CD14-positive monocyte (primary cell): ENCODE measurements at regions not wholly inside any gene's neighbourhood (a gene's known extent, or its start where the extent isn't known, plus 50 kb on each side); places are given as distances from the start of the nearest gene placed in this dataset.

Experiments used
- DNase-seq, 3 donors: peaks; one replicate each; pipeline ENCODE4 v3.0.0-alpha.2; 2011 to 2022
- H2AFZ ChIP-seq: 2 replicates; pipeline ENCODE4 v1.6.0; 2012; ENCODE audit warnings: mild to moderate bottlenecking, low read depth, low read length, inconsistent platforms; ENCODE audit not compliant: insufficient read depth, poor library complexity, severe bottlenecking
- H3K27ac ChIP-seq, 2 donors: 1 replicate in 1 of 2; 2 replicates in 1 of 2; pipeline ENCODE4 v1.5.1; 2012 to 2013; ENCODE audit warnings: low read length in 2 of 2, control low read depth in 1 of 2, inconsistent platforms in 1 of 2, low read depth in 1 of 2, mild to moderate bottlenecking in 1 of 2
- H3K27me3 ChIP-seq, 2 donors: one replicate each; pipeline versions ENCODE4 v1.6.0 to v1.6.1; 2011 to 2013; ENCODE audit warnings: low read length in 2 of 2; ENCODE audit not compliant: control insufficient read depth in 2 of 2, insufficient read depth in 2 of 2
- H3K36me3 ChIP-seq, 2 donors: replicated peaks in 1 of 2; 1 replicate in 1 of 2; 2 replicates in 1 of 2; pipeline versions ENCODE4 v1.5.1 to v1.6.1; 2012 to 2013; ENCODE audit warnings: low read length in 2 of 2, control low read depth in 1 of 2, inconsistent platforms in 1 of 2, mild to moderate bottlenecking in 1 of 2; ENCODE audit not compliant: insufficient read depth in 2 of 2, control insufficient read depth in 1 of 2
- H3K4me1 ChIP-seq, 2 donors: 1 replicate in 1 of 2; 2 replicates in 1 of 2; pipeline versions ENCODE4 v1.5.1 to v1.6.1; 2012 to 2013; ENCODE audit warnings: low read length in 2 of 2, control low read depth in 1 of 2, inconsistent platforms in 1 of 2, mild to moderate bottlenecking in 1 of 2, moderate library complexity in 1 of 2; ENCODE audit not compliant: insufficient read depth in 2 of 2, control insufficient read depth in 1 of 2
- H3K4me2 ChIP-seq: replicated peaks from 2 replicates; pipeline ENCODE3; 2012; ENCODE audit warnings: low read length, moderate library complexity, mild to moderate bottlenecking; ENCODE audit not compliant: poor library complexity, severe bottlenecking; ENCODE audit errors: extremely low read depth
- H3K4me3 ChIP-seq, 3 experiments: fragments of 200-600 bp in 1 of 3; sonication (generic) in 1 of 3; replicated peaks in 1 of 3; 1 replicate in 2 of 3; 2 replicates in 1 of 3; pipeline ENCODE4 v1.5.1; 2011 to 2013; ENCODE audit warnings: low read length in 3 of 3, mild to moderate bottlenecking in 3 of 3, control low read depth in 2 of 3, low read depth in 2 of 3, inconsistent platforms in 1 of 3, moderate library complexity in 1 of 3
- H3K79me2 ChIP-seq: 2 replicates; pipeline ENCODE4 v1.6.0; 2012; ENCODE audit warnings: mild to moderate bottlenecking, control low read depth, inconsistent platforms, low read length, moderate library complexity; ENCODE audit not compliant: insufficient read depth
- H3K9ac ChIP-seq: 2 replicates; pipeline ENCODE4 v1.6.0; 2017; ENCODE audit warnings: low read length, mild to moderate bottlenecking; ENCODE audit not compliant: insufficient read depth, poor library complexity, severe bottlenecking
- H3K9me3 ChIP-seq, 2 donors: replicated peaks in 1 of 2; 1 replicate in 1 of 2; 2 replicates in 1 of 2; pipeline versions ENCODE4 v1.5.1 to v1.6.1; 2012 to 2013; ENCODE audit warnings: low read length in 2 of 2, control low read depth in 1 of 2; ENCODE audit not compliant: control insufficient read depth in 1 of 2, insufficient read depth in 1 of 2
- H4K20me1 ChIP-seq: 2 replicates; pipeline ENCODE4 v1.6.0; 2012; ENCODE audit warnings: mild to moderate bottlenecking, low read length, control low read depth, moderate library complexity; ENCODE audit not compliant: insufficient read depth
- H3K27ac Mint-ChIP-seq, 7 donors: one replicate each; pipeline ENCODE4 v1.8.0; 2020; ENCODE audit warnings: mild to moderate bottlenecking in 7 of 7, mixed read lengths in 7 of 7, moderate library complexity in 6 of 7, inconsistent platforms in 2 of 7
- H3K27me3 Mint-ChIP-seq, 3 donors: one replicate each; pipeline ENCODE4 v1.8.0; 2021 to 2022; ENCODE audit warnings: low read depth in 3 of 3, mild to moderate bottlenecking in 3 of 3, mixed read lengths in 3 of 3, moderate library complexity in 3 of 3, inconsistent platforms in 1 of 3
- H3K36me3 Mint-ChIP-seq, 2 donors: one replicate each; pipeline ENCODE4 v1.8.0; 2020; ENCODE audit warnings: mixed read lengths in 2 of 2, inconsistent platforms in 1 of 2, mild to moderate bottlenecking in 1 of 2
- H3K4me1 Mint-ChIP-seq: one replicate; pipeline ENCODE4 v1.8.0; 2020; ENCODE audit warnings: mild to moderate bottlenecking, mixed read lengths
- H3K4me3 Mint-ChIP-seq, 2 donors: one replicate each; pipeline ENCODE4 v1.8.0; 2020; ENCODE audit warnings: mild to moderate bottlenecking in 2 of 2, mixed read lengths in 2 of 2, moderate library complexity in 1 of 2
- H3K9me3 Mint-ChIP-seq, 7 donors: one replicate each; pipeline ENCODE4 v1.8.0; 2020 to 2022; ENCODE audit warnings: mixed read lengths in 7 of 7, mild to moderate bottlenecking in 6 of 7, moderate library complexity in 6 of 7, inconsistent platforms in 2 of 7
- CTCF ChIP-seq: fragments of 200-600 bp; IDR thresholded peaks from one replicate; pipeline ENCODE4 v1.8.0; 2022; ENCODE audit warnings: antibody characterized with exemption, mild to moderate bottlenecking
- WGBS: methylation state at CpG from one replicate; pipeline ENCODE4 v1.1.5; 2013; ENCODE audit warnings: missing lambda C conversion rate; ENCODE audit not compliant: insufficient coverage; 5-methylcytosine and 5-hydroxymethylcytosine counted together
- intact Hi-C, 2 donors: fragments of 100-400 bp; cut with micrococcal nuclease; formaldehyde crosslinking; loops; one replicate each; pipeline versions ENCODE4 v1.15.0 to v1.15.1; 2023

- peaks cover 0 to 15% (median 5%) of the 10 kb centered on the region in 7 donors for H3K9me3 Mint-ChIP-seq
- Histone ChIP-seq H3K36me3 (no peaks in the 10 kb centered on the region), H4K20me1 (no peaks in the 10 kb centered on the region), H3K9me3 (peaks cover 0 to 4% of the 10 kb centered on the region in 2 donors), H3K27me3 (no peaks in the 10 kb centered on the region), H3K4me3 (no peak overlapping the region), H3K4me2 (no peak overlapping the region), H3K4me1 (no peaks in the 10 kb centered on the region), H3K27ac (no peak overlapping the region), H3K9ac (no peak overlapping the region), H2AFZ (no peak overlapping the region), H3K79me2 (no peaks in the 10 kb centered on the region)
- H3K36me3 Mint-ChIP-seq, result no peaks in the 10 kb centered on the region
- no peak for DNase-seq
- H3K27ac Mint-ChIP-seq, result no peak overlapping the region
- intact Hi-C loops, result no loop called here
- H3K4me1 Mint-ChIP-seq, result no peaks in the 10 kb centered on the region
- H3K4me3 Mint-ChIP-seq, result no peak overlapping the region
- no peak for TF ChIP-seq CTCF
- H3K27me3 Mint-ChIP-seq, result no peaks in the 10 kb centered on the region
Measured at GRCh38 chr2:53567073-53567472, 200.5 kb upstream of the CHAC2 start.

- DNase-seq, result no peak
- no peak overlapping the region for H3K4me3 ChIP-seq
- peaks cover 0 to 7% of the 10 kb centered on the region in 2 donors for H3K9me3 ChIP-seq
- Mint-ChIP-seq H3K27ac (no peak overlapping the region), H3K9me3 (peaks cover 0 to 11% (median 5%) of the 10 kb centered on the region in 7 donors), H3K27me3 (peaks cover 0 to 2% (median 0%) of the 10 kb centered on the region in 3 donors), H3K4me3 (no peak overlapping the region), H3K4me1 (no peaks in the 10 kb centered on the region), H3K36me3 (no peaks in the 10 kb centered on the region)
- no peaks in the 10 kb centered on the region for H3K79me2 ChIP-seq
- H3K9ac ChIP-seq, result no peak overlapping the region
- H3K36me3 ChIP-seq, result no peaks in the 10 kb centered on the region
- H2AFZ ChIP-seq, result no peak overlapping the region
- WGBS, result no CpG with 5 or more reads among the region's 4 CpGs
- intact Hi-C loops, result no loop called here
- H3K27ac ChIP-seq, result no peak overlapping the region
- H4K20me1 ChIP-seq, result no peaks in the 10 kb centered on the region
- no peaks in the 10 kb centered on the region for H3K4me1 ChIP-seq
- H3K27me3 ChIP-seq, result no peaks in the 10 kb centered on the region
- no peak for TF ChIP-seq CTCF
- H3K4me2 ChIP-seq, result no peak overlapping the region
Measured at GRCh38 chr2:53562407-53562806, 205.2 kb upstream of the CHAC2 start.
